EL (cell line): ENCODE measurements at regions not wholly inside any gene's neighbourhood (a gene's known extent, or its start where the extent isn't known, plus 50 kb on each side); places are given as distances from the start of the nearest gene placed in this dataset.

ENCODE experiments used
- DNase-seq: peaks from one replicate; pipeline ENCODE4 v3.0.0-alpha.2; 2016

- DNase-seq: no peak
These were observed 419.5 kb upstream of the CELF4 start for GRCh38 chr18:37985126-37985525.

- DNase-seq: no peak
These were observed 415.0 kb upstream of the CELF4 start for GRCh38 chr18:37980556-37980955.

GRCh38 chr18:37975446-37975845, 409.8 kb upstream of the CELF4 start:
- DNase-seq: no peak

- DNase-seq: no peak
These were observed 401.7 kb upstream of the CELF4 start for GRCh38 chr18:37967261-37967660.

- DNase-seq: no peak
These were observed 400.0 kb upstream of the CELF4 start for GRCh38 chr18:37965572-37965970.

- no peak for DNase-seq
These were observed 399.4 kb upstream of the CELF4 start for GRCh38 chr18:37964885-37965571.

GRCh38 chr18:37963837-37964236, 398.2 kb upstream of the CELF4 start:
- no peak for DNase-seq

GRCh38 chr18:37962316-37962966, 396.8 kb upstream of the CELF4 start:
- DNase-seq: no peak

- DNase-seq: no peak
These were observed 392.9 kb upstream of the CELF4 start for GRCh38 chr18:37958499-37958898.

GRCh38 chr18:37956902-37957301, 391.3 kb upstream of the CELF4 start:
- DNase-seq: no peak

GRCh38 chr18:37956020-37956419, 390.4 kb upstream of the CELF4 start:
- no peak for DNase-seq

GRCh38 chr18:37955201-37955600, 389.6 kb upstream of the CELF4 start:
- DNase-seq: no peak

- no peak for DNase-seq
These were observed 388.3 kb upstream of the CELF4 start for GRCh38 chr18:37953876-37954275.

GRCh38 chr18:37948471-37948870, 382.9 kb upstream of the CELF4 start:
- no peak for DNase-seq

- no peak for DNase-seq
These were observed 380.7 kb upstream of the CELF4 start for GRCh38 chr18:37946324-37946723.

GRCh38 chr18:37944700-37945270, 379.2 kb upstream of the CELF4 start:
- no peak for DNase-seq

GRCh38 chr18:37937287-37937686, 371.7 kb upstream of the CELF4 start:
- DNase-seq: no peak

GRCh38 chr18:37935086-37935485, 369.5 kb upstream of the CELF4 start:
- DNase-seq: no peak

GRCh38 chr18:37930640-37931039, 365.0 kb upstream of the CELF4 start:
- DNase-seq: no peak

GRCh38 chr18:37922162-37922561, 356.6 kb upstream of the CELF4 start:
- no peak for DNase-seq

GRCh38 chr18:37920865-37921264, 355.3 kb upstream of the CELF4 start:
- no peak for DNase-seq

GRCh38 chr18:37913051-37913450, 347.5 kb upstream of the CELF4 start:
- DNase-seq: no peak

GRCh38 chr18:37902344-37902743, 336.7 kb upstream of the CELF4 start:
- no peak for DNase-seq

- no peak for DNase-seq
These were observed 334.7 kb upstream of the CELF4 start for GRCh38 chr18:37900326-37900725.

- no peak for DNase-seq
These were observed 324.4 kb upstream of the CELF4 start for GRCh38 chr18:37889963-37890362.
